HG03025 (cell line): ENCODE measurements at regions not wholly inside any gene's neighbourhood (a gene's known extent, or its start where the extent isn't known, plus 50 kb on each side); places are given as distances from the start of the nearest gene placed in this dataset.
"Not testable (repeated sequence)": the region's sequence is repeated elsewhere in the genome, so short reads cannot be mapped to it uniquely, and the experiment has no call there.

ENCODE experiments used
- ATAC-seq: cut with Tn5 transposase; IDR thresholded peaks from one replicate; pipeline ENCODE4 v1.9.1; 2021; ENCODE audit warnings: mild to moderate bottlenecking, moderate library complexity; ENCODE audit not compliant: unreplicated experiment, low FRiP score

DNA sequence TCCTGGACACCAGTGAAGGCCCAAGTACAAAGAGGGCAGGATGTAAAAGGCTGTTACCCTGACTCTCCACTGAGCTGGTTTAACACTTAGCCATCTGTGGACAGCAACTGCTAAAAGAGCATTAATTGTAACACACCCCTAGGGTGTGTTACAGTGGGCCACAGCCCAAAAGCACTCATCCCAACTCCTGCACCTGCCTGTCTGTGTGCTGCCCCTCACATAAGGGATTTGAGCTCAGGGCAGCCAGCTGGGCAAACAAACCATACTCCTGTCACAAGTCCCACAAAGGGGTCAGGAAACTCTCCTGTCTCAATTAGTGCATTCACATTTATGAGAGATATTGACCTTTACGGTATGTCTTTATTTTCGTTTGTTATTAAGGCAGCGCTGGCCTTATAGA lies 833.1 kb upstream of the NXPH2 start:
- ATAC-seq, result no peak

DNA sequence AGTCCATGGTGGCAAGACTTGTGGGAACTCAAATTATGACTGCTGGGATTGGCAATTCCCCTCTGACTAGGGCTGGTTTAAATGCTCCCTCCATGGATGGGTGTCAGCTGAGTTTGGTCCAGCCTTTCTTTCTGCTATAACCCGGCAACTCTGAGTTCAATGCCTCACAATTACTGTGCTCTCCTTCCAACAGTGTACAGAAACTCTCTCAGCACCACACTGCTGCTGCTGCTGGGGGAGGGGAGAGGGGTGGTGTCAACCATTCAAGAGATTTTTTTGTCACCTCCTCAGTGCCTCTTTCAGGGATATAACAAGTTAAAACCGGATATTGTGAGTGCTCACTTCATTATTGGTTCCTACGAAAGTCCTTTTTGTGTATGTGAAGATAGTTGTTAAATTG lies 830.3 kb upstream of the NXPH2 start:
- ATAC-seq, result no peak

DNA sequence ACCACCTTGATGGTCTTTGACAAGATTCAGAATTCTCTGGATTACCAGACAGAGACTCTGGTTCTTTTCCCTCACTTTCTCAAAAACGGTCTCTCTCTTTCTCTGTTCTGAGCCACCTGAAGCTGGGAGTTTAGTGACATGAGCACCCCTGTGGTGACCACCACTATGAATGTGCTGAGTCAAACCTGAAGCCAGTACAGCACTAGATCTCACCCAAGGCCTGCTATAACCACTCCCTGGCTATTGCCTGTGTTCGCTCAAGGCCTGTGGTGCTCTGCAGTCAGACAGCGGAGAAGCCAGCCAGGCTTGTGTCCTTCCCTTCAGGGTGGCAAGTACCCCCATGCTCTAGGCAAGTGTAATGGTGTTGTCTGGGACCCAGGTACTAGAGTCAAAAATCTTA lies 828.9 kb upstream of the NXPH2 start:
- ATAC-seq, result no peak

DNA sequence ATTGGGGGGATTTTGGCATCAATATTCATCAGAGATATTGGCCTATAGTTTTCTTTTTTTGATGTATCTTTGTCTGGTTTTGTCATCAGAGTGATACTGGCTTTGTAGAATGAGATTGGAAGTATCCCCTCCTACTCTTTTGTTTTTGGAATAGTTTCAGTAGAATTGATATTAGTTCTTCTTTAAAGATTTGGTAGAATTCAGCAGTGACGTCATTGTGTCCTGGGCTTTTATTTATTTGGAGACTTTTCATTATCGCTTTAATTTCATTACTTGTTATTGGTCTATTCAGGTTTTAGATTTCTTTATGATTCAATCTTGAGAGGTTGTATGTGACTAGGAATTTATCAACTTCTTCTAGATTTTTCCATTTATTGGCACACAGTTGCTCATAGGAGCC lies 825.5 kb upstream of the NXPH2 start:
- ATAC-seq, result no peak

DNA sequence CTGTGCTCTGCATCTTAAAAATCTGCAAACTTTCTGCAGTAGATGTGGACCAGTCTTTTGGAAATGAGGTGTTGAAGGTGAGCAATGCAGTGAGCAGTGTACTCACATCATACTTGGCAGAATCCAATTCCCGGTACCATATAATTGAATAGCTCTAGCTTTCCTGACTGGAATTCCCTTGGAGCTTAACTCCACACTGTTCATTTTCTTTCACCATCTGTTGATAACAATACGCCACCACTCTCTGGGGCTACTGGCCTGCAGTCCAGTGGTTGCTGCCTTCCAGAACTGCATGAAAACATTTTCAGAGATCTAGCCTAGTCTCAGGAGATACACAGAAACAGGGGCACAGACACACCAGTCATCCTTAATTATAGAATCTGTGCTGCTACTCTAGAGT lies 820.0 kb upstream of the NXPH2 start:
- ATAC-seq, result no peak

DNA sequence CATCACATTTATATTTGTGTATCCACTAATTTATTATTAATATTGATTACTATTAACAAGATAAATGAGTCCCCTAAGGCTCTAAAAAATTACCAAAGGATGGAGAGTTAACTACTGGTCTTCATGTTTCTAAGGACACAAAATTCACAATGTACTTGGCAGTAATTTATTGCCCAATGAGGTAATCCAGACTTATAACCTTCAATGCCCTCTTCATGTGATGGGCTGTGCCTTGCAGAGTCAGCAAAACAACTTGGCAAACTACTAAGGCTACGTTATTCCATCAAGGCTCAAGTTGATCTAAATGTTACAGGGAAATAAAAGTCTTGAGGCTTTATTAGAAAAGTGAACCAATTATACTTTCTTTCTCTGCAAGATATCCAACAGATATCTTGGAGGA lies 804.9 kb upstream of the NXPH2 start:
- no peak for ATAC-seq

DNA sequence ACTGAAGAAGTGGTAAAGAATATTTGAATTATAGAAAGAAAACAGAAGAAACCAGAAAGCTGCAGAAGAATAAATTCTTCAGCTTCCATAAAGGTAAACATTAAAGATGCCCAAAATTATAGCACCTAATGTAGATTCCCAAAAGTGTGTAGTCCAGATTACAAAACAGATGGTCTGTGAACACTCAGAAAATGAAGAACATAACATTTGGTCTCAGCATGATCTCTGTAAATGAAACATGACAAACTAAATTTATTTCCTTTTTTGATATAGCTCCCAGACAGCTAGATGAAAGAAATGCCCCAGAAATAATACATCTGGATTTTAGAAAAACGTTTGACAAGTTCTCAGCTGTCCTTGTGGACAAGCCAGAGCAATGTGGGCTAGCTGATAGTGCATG lies 794.2 kb upstream of the NXPH2 start:
- no peak for ATAC-seq

DNA sequence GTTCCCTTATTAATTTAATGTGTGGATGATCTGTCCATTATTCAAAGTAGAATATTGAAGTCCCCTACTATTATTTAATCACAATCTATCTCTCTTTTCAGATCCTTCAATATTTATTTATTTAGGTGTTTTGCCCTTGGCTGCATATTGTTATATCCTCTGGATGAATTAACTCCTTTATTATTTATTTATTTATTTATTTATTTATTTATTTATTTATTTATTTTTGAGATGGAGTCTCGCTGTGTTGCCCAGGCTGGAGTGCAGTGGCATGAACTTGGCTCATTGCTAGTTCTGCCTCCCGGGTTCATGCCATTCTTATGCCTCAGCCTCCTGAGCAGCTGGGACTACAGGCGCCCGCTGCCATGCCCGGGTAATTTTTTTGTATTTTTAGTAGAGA lies 776.6 kb upstream of the NXPH2 start:
- ATAC-seq, result no peak

DNA sequence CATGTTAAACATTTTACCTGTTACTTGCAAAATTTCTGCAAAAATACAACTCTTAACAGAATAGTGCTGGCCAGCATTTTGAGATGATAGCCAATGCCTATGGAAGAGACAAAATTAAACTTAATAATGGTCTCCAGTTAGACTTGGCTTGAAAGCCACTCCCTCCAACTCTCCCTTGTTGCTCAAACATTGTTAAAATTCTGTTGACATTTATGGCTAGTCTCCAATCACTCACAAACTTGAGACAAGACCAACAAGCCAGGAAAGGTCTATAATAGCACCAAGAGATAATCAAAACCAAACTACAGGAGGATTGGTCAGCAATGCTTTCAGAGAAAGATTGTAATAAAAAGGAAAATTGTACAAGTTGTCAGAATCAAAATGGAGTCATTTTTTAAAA lies 770.7 kb upstream of the NXPH2 start:
- ATAC-seq, result no peak

DNA sequence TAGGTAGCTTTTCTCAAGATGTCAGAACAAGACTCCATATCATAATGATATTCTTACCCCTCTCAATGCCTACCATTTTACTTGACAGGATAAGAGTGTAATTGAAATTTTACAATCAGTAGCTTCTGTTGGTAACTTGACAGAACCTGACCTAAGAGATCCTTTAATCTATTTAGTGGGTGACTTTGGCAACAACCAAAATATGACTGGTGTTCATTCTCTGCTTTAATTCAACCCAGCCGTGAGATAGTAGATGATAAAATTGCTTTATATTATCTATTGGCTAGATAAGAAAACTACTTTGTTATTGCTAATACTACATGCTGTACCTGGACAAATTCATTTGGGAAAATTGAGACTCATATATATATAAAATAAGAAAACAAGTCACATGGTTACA lies 770.2 kb upstream of the NXPH2 start:
- ATAC-seq, result no peak

DNA sequence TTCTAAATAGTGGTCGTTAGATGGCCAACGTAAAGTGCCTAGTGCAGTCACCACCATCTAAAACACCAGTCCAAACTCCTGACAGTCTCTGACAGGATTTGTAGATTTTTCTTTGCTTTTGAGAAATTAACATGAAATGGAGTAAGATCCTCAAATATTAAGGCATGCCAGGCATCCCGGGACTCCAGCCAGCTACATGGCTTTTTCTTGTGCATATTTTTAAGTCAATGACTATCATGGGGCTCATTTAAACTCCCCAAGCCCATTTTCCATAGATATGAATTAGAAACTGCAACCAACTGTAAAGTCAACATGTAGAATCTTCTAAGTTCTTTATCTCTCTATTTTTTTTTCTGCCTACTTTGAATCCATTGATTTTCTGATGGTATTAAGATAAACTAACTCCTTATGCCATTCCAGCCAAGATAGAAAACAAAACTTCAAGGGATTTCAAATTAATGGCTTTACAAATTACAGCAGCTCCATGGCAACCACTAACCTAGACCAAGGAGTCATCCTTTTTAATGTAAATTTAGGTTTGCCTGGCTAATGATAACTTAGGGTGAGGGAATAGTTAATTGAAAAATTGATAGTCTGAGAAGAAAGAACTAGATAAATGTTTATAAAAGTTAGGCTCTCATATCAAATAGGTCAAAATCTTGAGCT lies 764.1 kb upstream of the NXPH2 start:
- ATAC-seq, result no peak

DNA sequence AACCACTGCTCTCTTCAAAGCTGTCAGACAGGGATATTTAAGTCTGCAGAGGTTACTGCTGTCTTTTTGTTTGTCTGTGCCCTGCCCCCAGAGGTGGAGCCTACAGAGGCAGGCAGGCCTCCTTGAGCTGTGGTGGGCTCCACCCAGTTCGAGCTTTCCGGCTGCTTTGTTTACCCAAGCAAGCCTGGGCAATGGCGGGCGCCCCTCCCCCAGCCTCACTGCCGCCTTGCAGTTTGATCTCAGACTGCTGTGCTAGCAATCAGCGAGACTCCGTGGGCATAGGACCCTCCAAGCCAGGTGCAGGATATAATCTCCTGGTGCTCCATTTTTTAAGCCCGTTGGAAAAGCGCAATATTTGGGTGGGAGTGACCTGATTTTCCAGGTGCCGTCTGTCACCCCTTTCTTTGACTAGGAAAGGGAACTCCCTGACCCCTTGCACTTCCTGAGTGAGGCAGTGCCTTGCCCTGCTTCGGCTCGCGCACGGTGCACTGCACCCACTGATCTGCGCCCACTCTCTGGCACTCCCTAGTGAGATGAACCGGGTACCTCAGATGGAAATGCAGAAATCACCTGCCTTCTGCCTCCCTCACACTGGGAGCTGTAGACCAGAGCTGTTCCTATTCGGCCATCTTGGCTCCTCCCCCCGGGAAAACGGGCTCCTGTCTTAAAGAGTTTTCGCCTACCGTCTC lies 758.3 kb upstream of the NXPH2 start:
- not testable (repeated sequence) for ATAC-seq

DNA sequence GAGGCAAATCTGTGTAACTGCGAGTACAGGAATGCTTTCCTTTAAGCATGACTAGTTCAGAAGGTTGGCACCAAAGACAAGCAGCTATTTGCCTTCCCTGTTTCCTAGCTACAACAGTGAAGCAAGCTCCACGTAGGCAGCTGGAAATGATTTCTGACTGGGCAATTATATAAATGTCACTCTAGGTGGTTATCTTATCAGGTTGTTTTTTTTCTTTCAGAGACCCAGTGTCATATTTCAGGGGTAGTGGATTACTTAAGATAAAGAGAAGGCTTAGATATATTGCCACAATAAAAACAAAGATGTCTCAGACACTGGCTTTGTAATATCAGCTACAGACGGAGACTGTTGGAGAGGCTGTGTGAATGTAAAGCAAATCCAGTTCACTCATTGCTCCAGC lies 748.9 kb upstream of the NXPH2 start:
- ATAC-seq, result no peak

DNA sequence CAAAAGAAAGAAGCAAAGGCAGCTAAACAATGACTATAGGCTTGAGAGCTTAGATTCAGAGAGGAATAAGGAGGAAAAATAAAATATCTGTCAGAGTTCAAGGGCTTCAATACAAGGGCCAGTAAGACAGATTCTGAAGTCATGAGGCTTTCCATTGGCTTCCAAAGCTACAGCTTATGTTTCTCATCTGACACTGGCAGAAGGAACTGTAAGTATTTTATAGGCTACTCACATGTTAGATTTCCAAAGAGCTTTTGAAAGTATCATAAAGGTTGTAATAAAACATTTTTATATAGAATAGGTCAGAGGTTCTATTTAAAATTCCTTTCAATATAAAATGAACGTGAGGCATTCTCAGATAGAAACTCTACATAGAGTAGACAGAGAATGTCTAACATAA lies 746.6 kb upstream of the NXPH2 start:
- no peak for ATAC-seq

DNA sequence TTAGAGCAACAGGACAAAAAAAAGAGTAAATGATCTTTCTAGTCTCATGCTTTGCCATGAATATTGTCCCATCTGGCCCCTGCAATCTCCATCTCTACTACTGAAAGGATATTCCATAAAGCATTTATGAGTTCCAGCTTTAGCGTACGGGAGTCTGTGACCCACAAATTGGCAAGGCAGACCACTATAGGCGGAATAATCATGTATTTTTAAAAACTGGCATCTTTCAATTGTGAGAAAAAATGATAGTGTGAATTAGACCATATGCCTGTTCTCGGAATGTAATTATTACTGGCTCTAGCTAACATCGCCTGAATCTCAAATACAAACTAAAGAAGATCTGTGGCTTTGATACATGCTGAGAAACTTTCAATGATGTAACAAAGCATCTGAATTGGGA lies 738.1 kb upstream of the NXPH2 start:
- no peak for ATAC-seq

DNA sequence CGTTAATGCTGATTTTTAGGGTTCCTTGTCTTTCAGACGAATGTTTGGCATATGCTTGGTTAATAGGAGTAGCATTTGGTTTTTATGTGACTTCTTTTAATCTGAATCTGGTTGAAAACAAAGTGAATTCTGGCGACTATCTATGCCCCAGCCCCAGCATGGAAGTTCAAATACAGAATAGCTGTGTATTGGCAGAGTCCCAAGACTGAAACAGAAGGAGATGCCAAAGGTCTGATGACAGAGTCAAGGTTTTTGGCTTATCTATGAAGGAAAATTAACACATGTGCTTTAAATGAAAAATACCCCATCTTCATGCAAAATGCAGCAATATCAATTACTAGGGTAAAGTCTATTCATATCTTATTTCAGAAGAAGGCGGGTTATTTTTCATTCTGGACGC lies 734.8 kb upstream of the NXPH2 start:
- no peak for ATAC-seq

DNA sequence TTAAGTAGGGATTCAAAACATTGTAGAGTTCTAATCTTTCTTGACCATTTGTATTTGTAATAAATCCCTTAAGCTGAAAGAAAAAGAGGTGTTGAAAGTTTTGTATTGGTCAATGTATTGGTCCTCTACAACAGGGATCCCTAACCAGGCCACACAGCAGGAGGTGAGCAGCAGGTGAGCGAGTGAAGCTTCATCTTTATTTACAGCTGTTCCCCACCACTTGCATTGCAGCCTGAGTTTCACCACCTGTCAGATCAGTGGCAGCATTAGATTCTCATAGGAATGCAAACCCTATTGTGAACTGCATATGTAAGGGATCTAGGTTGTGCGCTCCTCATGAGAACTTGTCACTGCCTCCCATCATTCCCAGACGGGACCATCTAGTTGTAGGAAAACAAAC lies 715.7 kb upstream of the NXPH2 start:
- ATAC-seq, result no peak

DNA sequence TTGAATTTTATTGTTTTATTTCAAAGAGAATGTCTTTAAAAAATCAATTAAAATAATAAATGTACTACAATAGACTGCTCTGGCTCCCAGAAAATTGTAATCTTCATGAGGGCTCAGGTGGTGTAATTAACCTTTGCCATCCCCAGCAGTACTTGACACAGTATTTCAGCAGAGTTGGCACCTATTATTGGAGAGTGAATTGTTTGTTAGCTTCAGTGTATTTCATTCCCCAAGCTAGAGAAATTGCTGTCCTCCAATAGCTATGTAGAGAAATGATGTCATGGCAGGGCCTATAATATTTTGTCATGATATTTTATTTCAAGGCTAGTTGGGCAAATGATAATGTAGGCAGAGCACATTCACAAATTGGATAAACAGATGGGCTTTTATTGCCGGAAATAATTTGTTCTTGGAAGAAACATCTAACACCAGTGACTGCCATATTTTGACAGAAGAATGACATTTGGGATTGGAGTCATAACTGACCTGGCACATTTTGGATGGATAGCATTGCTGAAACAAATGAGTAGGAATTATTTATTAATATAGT lies 712.0 kb upstream of the NXPH2 start:
- no peak for ATAC-seq

DNA sequence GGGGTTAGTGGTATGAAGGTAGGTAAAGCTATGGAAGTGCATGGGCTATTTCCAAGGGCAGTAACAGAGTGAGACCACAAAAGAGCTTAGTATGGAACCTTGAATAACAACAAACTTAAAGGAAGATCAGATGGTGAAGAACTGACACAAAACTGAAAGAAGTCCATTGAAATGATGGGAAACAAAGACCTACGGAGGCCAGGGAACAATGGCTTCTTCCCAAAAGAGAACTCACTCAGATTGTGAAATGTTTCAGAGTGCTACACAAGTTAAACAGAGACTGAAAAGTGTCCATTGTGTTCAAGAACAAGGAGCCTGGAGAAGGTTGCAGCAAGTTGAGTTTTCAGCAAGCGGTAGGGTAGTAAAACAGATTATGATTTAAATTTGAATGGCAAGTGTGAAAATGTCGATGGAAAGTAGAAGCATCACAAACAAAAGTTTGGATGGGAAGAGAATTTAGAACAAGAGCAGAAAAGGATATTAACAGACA lies 700.0 kb upstream of the NXPH2 start:
- ATAC-seq, result no peak

DNA sequence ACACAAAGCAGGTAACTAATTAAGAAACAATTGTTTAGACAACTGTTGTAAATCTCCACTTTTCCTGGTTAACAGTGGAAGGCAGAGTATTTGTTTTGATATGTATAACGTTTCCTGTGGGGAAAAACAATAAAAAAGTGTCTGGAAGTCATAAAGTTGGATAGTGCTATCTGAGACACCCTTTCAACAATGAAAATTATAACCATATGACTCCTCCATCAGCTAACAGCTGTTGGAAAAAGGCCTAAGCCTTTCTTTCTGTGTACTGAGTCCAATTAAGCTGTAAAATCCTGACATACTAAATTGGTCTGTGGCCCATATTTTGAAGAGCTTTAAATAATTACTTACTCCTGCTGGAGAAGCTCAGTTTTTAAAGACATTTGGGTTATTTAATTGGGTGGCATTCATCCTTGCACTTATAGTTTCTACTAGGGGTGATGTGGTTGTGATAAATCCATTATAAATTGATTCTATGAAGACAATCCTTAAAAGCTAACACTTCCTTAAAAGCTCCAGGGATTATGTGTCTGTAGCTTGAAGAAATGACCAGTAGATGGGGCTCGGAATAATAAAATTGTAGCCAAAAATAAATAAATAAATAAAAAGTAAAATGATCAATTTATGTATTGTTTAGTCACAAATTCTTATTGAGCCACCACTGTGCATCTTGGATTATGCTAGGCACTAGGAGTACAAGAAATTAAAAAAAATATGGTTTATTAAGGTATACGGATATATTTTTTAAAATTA lies 698.1 kb upstream of the NXPH2 start:
- ATAC-seq, result no peak

DNA sequence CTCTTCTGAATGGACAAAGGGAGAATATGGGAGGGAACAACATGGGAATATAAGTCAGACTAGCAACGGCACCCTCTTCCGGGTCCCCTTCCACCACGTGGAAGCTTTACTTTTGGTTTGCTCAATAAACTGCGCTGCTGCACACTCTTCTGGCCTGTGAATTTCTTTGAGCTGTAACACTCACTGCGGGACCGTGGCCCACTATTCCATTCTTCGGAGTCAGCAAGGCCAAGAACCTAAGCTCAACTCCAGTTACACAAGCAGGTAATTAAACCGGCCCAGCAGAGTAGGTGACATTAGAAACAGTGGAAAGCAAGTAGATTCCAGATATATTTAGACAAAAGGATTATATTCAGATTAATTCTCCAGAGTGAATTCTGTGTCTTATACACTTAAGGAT lies 697.4 kb upstream of the NXPH2 start:
- ATAC-seq, result no peak
